K562 (cell line): ENCODE measurements at regions not wholly inside any gene's neighbourhood (a gene's known extent, or its start where the extent isn't known, plus 50 kb on each side); places are given as distances from the start of the nearest gene placed in this dataset.

Source experiments
- CTCF ChIP-seq, 3 experiments: IDR thresholded peaks in 2 of 3; conservative IDR thresholded peaks in 1 of 3; 2 replicates each; pipeline ENCODE4 v1.5.1; 2011 to 2012; ENCODE audit warnings: low read length in 3 of 3, mild to moderate bottlenecking in 3 of 3, control low read depth in 2 of 3, improper control_type of control experiment in 1 of 3, inconsistent platforms in 1 of 3, low read depth in 1 of 3, mixed read lengths in 1 of 3, moderate library complexity in 1 of 3; ENCODE audit not compliant: insufficient read depth in 2 of 3
- ELK1 ChIP-seq: sonication (generic); formaldehyde crosslinking; IDR thresholded peaks from 2 replicates; pipeline ENCODE4 v1.8.1; 2022; ENCODE audit warnings: missing genetic modification reagents
- IRF1 ChIP-seq: sonication (generic); formaldehyde crosslinking; IDR thresholded peaks from 2 replicates; pipeline ENCODE4 v1.8.0; 2022; ENCODE audit warnings: missing genetic modification reagents, mild to moderate bottlenecking, borderline replicate concordance
- LARP7 ChIP-seq: fragments of 450-650 bp; IDR thresholded peaks from 2 replicates; pipeline ENCODE4 v1.6.1; 2016
- NR2C2 ChIP-seq, 2 experiments: fragments of 200-800 bp in 1 of 2; sonication (Bioruptor generic) in 1 of 2; sonication (generic) in 1 of 2; formaldehyde crosslinking in 1 of 2; IDR thresholded peaks; 2 replicates each; pipeline versions ENCODE4 v1.6.1 to v1.8.0; 2016 to 2022; ENCODE audit warnings: mild to moderate bottlenecking in 1 of 2, missing compliant biosample characterization in 1 of 2, missing genetic modification characterization in 1 of 2, missing genetic modification reagents in 1 of 2
- NRF1 ChIP-seq, 2 experiments: fragments of 450-650 bp; IDR thresholded peaks in 1 of 2; conservative IDR thresholded peaks in 1 of 2; 2 replicates each; pipeline ENCODE4 v1.6.1; 2014; ENCODE audit warnings: mild to moderate bottlenecking in 2 of 2
- RBFOX2 ChIP-seq: fragments of 200-400 bp; formaldehyde crosslinking; IDR thresholded peaks from 2 replicates; pipeline ENCODE4 v1.6.1; 2017; ENCODE audit warnings: low read depth, mild to moderate bottlenecking, low read length, moderate library complexity
- ZBTB8A ChIP-seq: fragments of 450-650 bp; IDR thresholded peaks from 2 replicates; pipeline ENCODE4 v1.6.1; 2018; ENCODE audit warnings: mild to moderate bottlenecking, moderate library complexity; ENCODE audit not compliant: partially characterized antibody
- ZNF212 ChIP-seq: fragments of 450-650 bp; formaldehyde crosslinking; IDR thresholded peaks from 2 replicates; pipeline ENCODE4 v1.4.0; 2020; ENCODE audit warnings: mild to moderate bottlenecking
- ZNF384 ChIP-seq: IDR thresholded peaks from 2 replicates; pipeline ENCODE4 v1.6.1; 2012; ENCODE audit warnings: low read depth, low read length, improper control_type of control experiment

GRCh38 chr11:28528217-28528616 lies 420.0 kb downstream of the METTL15 start:
- TF ChIP-seq NR2C2 (CRISPR knock-in tag; IDR thresholded peaks at IDR 0.05), result no peak
- no peak for TF ChIP-seq NR2C2 (tag; IDR thresholded peaks at IDR 0.05)
- no peak for TF ChIP-seq ZBTB8A
- TF ChIP-seq CTCF (IDR thresholded peaks at IDR 0.05 in 2 of 3, conservative IDR thresholded peaks at IDR 0.05 in 1 of 3; ENCODE audit: insufficient read depth in 2 of 3, low read depth in 1 of 3, low read length in 3 of 3), result no peak
- TF ChIP-seq ZNF212 (CRISPR knock-in tag), result no peak
- TF ChIP-seq NRF1 (conservative IDR thresholded peaks at IDR 0.05 in 1 of 2, IDR thresholded peaks at IDR 0.05 in 1 of 2), result no peak
- TF ChIP-seq LARP7, result no peak
- TF ChIP-seq RBFOX2, result no peak
- TF ChIP-seq ELK1, result no peak
- TF ChIP-seq ZNF384, result no peak
- TF ChIP-seq IRF1 (CRISPR knock-in tag), result no peak
